Breast epithelium (tissue), 3 donors: ENCODE measurements at regions not wholly inside any gene's neighbourhood (a gene's known extent, or its start where the extent isn't known, plus 50 kb on each side); places are given as distances from the start of the nearest gene placed in this dataset.
"Not testable (repeated sequence)": the region's sequence is repeated elsewhere in the genome, so short reads cannot be mapped to it uniquely, and the experiment has no call there.

ENCODE experiments used
- CTCF ChIP-seq, 3 donors: fragments of 450-650 bp; IDR thresholded peaks; one replicate each; pipeline ENCODE4 v1.5.1; 2016 to 2017; ENCODE audit warnings: antibody characterized with exemption in 3 of 3, mild to moderate bottlenecking in 3 of 3, moderate library complexity in 3 of 3
- POLR2A ChIP-seq: fragments of 450-650 bp; IDR thresholded peaks from one replicate; pipeline ENCODE4 v1.6.1; 2016; ENCODE audit warnings: antibody characterized with exemption, mild to moderate bottlenecking, moderate library complexity

GRCh38 chr20:61101321-61101720 is 150.7 kb upstream of the CDH4 start:
- not testable (repeated sequence) for TF ChIP-seq CTCF (IDR thresholded peaks at IDR 0.05); POLR2A
